ENCODE measurements at regions not wholly inside any gene's neighbourhood (a gene's known extent, or its start where the extent isn't known, plus 50 kb on each side); places are given as distances from the start of the nearest gene placed in this dataset.

- FAIRE-seq = no peak
- WGBS, 2 donors = 90 to 92% methylated on average over 3 of the region's 3 CpGs
Observed at GRCh38 chr5:167001246-167001645, 1290.2 kb upstream of the WWC1 start.

GRCh38 chr5:167008705-167009104 lies 1282.7 kb upstream of the WWC1 start:
- Histone ChIP-seq H3K27ac (no peak overlapping the region), H3K4me1 (no peaks in the 10 kb centered on the region), H3K36me3 (no peaks in the 10 kb centered on the region), H3K4me3 (no peak overlapping the region), H3K9me3 (no peaks in the 10 kb centered on the region), H3K27me3 (no peaks in the 10 kb centered on the region)
- ATAC-seq (no peak), DNase-seq (no peak), FAIRE-seq (no peak)
- intact Hi-C loops (cut with DNase I) = no loop called here
- 86 to 93% methylated on average over 10 of the region's 10 CpGs for WGBS, 2 donors
- no peak for TF ChIP-seq CTCF (IDR thresholded peaks at IDR 0.05)

More at GRCh38 chr5:167001246-167001645, 1290.2 kb upstream of the WWC1 start:
- no peak for TF ChIP-seq CTCF (IDR thresholded peaks at IDR 0.05)
- Histone ChIP-seq H3K4me3 (no peak overlapping the region), H3K36me3 (no peaks in the 10 kb centered on the region), H3K27me3 (no peaks in the 10 kb centered on the region), H3K4me1 (no peaks in the 10 kb centered on the region), H3K9me3 (no peaks in the 10 kb centered on the region), H3K27ac (no peak overlapping the region)
- ATAC-seq (no peak), DNase-seq (no peak)
- intact Hi-C loops (cut with DNase I) = no loop called here

- FAIRE-seq (no peak), DNase-seq (no peak), ATAC-seq (no peak)
- Histone ChIP-seq H3K27me3 (no peaks in the 10 kb centered on the region), H3K4me3 (no peak overlapping the region), H3K4me1 (no peaks in the 10 kb centered on the region), H3K36me3 (no peaks in the 10 kb centered on the region), H3K9me3 (no peaks in the 10 kb centered on the region), H3K27ac (no peak overlapping the region)
- 66 to 69% methylated on average over 2 of the region's 2 CpGs for WGBS, 2 donors
- no peak for TF ChIP-seq CTCF (IDR thresholded peaks at IDR 0.05)
- intact Hi-C loops (cut with DNase I) = no loop called here
Observed at GRCh38 chr5:167011196-167011595, 1280.2 kb upstream of the WWC1 start.

GRCh38 chr5:167012123-167013034 lies 1279.1 kb upstream of the WWC1 start:
- no peaks in the 10 kb centered on the region for H3K9me3 ChIP-seq
- H3K27me3 ChIP-seq = no peaks in the 10 kb centered on the region
- 13 to 20% methylated on average over 2 of the region's 2 CpGs for WGBS, 2 donors
- FAIRE-seq (no peak), ATAC-seq (no peak), DNase-seq (no peak)
- H3K4me3 ChIP-seq = no peak overlapping the region
- no peaks in the 10 kb centered on the region for H3K36me3 ChIP-seq
- intact Hi-C loops (cut with DNase I) = no loop called here
- H3K27ac ChIP-seq = no peak overlapping the region
- H3K4me1 ChIP-seq = no peaks in the 10 kb centered on the region
- no peak for TF ChIP-seq CTCF (IDR thresholded peaks at IDR 0.05)

GRCh38 chr5:167014401-167015056 lies 1276.9 kb upstream of the WWC1 start:
- Histone ChIP-seq H3K9me3 (no peaks in the 10 kb centered on the region), H3K36me3 (no peaks in the 10 kb centered on the region), H3K27ac (no peak overlapping the region), H3K4me3 (no peak overlapping the region), H3K27me3 (no peaks in the 10 kb centered on the region), H3K4me1 (no peaks in the 10 kb centered on the region)
- 62 to 66% methylated on average over 5 of the region's 5 CpGs for WGBS, 2 donors
- intact Hi-C loops (cut with DNase I) = no loop called here
- no peak for FAIRE-seq
- TF ChIP-seq CTCF (IDR thresholded peaks at IDR 0.05) = no peak
- ATAC-seq = no peak
- DNase-seq = no peak

Measured in pancreas (tissue), 10 donors.